GM19467 (cell line): ENCODE measurements at regions not wholly inside any gene's neighbourhood (a gene's known extent, or its start where the extent isn't known, plus 50 kb on each side); places are given as distances from the start of the nearest gene placed in this dataset.

Experiments used
- ATAC-seq: cut with Tn5 transposase; IDR thresholded peaks from one replicate; pipeline ENCODE4 v1.9.1; 2021; ENCODE audit warnings: mild to moderate bottlenecking, moderate library complexity; ENCODE audit not compliant: unreplicated experiment

- no peak for ATAC-seq
These were observed 213.0 kb upstream of the CDYL start for GRCh38 chr6:4563156-4563555.

- ATAC-seq, result no peak
These were observed 214.3 kb upstream of the CDYL start for GRCh38 chr6:4561773-4562400.

- no peak for ATAC-seq
These were observed 215.1 kb upstream of the CDYL start for GRCh38 chr6:4561078-4561435.

- ATAC-seq, result no peak
These were observed 215.8 kb upstream of the CDYL start for GRCh38 chr6:4560221-4561077.

- no peak for ATAC-seq
These were observed 216.8 kb upstream of the CDYL start for GRCh38 chr6:4559281-4559875.

- no peak for ATAC-seq
These were observed 221.6 kb upstream of the CDYL start for GRCh38 chr6:4554645-4555044.

- ATAC-seq, result no peak
These were observed 222.8 kb upstream of the CDYL start for GRCh38 chr6:4553387-4553786.

GRCh38 chr6:4550227-4550597 is 226.0 kb upstream of the CDYL start:
- no peak for ATAC-seq

- ATAC-seq, result no peak
These were observed 226.5 kb upstream of the CDYL start for GRCh38 chr6:4549556-4550226.

- ATAC-seq, result no peak
These were observed 230.3 kb upstream of the CDYL start for GRCh38 chr6:4545893-4546292.

GRCh38 chr6:4543596-4543995 is 232.6 kb upstream of the CDYL start:
- ATAC-seq, result no peak

- no peak for ATAC-seq
These were observed 242.6 kb upstream of the CDYL start for GRCh38 chr6:4533576-4533975.

GRCh38 chr6:4531406-4531805 is 244.8 kb upstream of the CDYL start:
- no peak for ATAC-seq

- no peak for ATAC-seq
These were observed 253.8 kb upstream of the CDYL start for GRCh38 chr6:4522453-4522852.

- ATAC-seq, result no peak
These were observed 255.1 kb upstream of the CDYL start for GRCh38 chr6:4521070-4521469.

- no peak for ATAC-seq
These were observed 257.7 kb upstream of the CDYL start for GRCh38 chr6:4518506-4518905.

- ATAC-seq, result no peak
These were observed 260.0 kb upstream of the CDYL start for GRCh38 chr6:4516206-4516605.

GRCh38 chr6:4513561-4513960 is 262.6 kb upstream of the CDYL start:
- ATAC-seq, result no peak

GRCh38 chr6:4512051-4512471 is 264.1 kb upstream of the CDYL start:
- ATAC-seq, result no peak

- no peak for ATAC-seq
These were observed 264.6 kb upstream of the CDYL start for GRCh38 chr6:4511641-4512020.

GRCh38 chr6:4510906-4511640 is 265.1 kb upstream of the CDYL start:
- no peak for ATAC-seq
